Activated CD4-positive, alpha-beta memory T cell treated with anti-CD3 and anti-CD28 coated beads, Interleukin-2, amount 10 ng/mL, durations not matched to agents 7 days and 5 days (primary cell): ENCODE measurements at regions not wholly inside any gene's neighbourhood (a gene's known extent, or its start where the extent isn't known, plus 50 kb on each side); places are given as distances from the start of the nearest gene placed in this dataset.

Source experiments
- CTCF ChIA-PET: fragments of 350-600 bp; sonication (Branson Sonifier 250); formaldehyde crosslinking; loops from one replicate; lab custom pipeline; 2021; ENCODE audit warnings: antibody characterized with exemption, inconsistent platforms; lab: Charles Lee
- POLR2A ChIA-PET: fragments of 350-600 bp; sonication (Branson Sonifier 250); formaldehyde crosslinking; loops from one replicate; lab custom pipeline; 2021; ENCODE audit warnings: antibody characterized with exemption; lab: Charles Lee
- DNase-seq: peaks from one replicate; pipeline ENCODE4 v3.0.0-alpha.2; 2020
- H3K27ac Mint-ChIP-seq: one replicate; pipeline ENCODE4 v1.8.0; 2021; ENCODE audit warnings: mild to moderate bottlenecking, mixed read lengths
- H3K27me3 Mint-ChIP-seq: one replicate; pipeline ENCODE4 v1.8.0; 2021; ENCODE audit warnings: mixed read lengths
- H3K36me3 Mint-ChIP-seq: one replicate; pipeline ENCODE4 v1.8.0; 2021; ENCODE audit warnings: low read depth, mixed read lengths
- H3K4me1 Mint-ChIP-seq: one replicate; pipeline ENCODE4 v1.8.0; 2021; ENCODE audit warnings: mixed read lengths
- H3K4me3 Mint-ChIP-seq: one replicate; pipeline ENCODE4 v1.8.0; 2021; ENCODE audit warnings: mild to moderate bottlenecking, mixed read lengths
- H3K9me3 Mint-ChIP-seq: one replicate; pipeline ENCODE4 v1.8.0; 2021; ENCODE audit warnings: mixed read lengths

GRCh38 chr14:71574976-71575375 lies 357.3 kb upstream of the RGS6 start:
- POLR2A ChIA-PET = no interaction called here
- no peak for DNase-seq
- peaks cover 2% of the 10 kb centered on the region for H3K36me3 Mint-ChIP-seq
- no peaks in the 10 kb centered on the region for H3K9me3 Mint-ChIP-seq
- CTCF ChIA-PET = no interaction called here
- H3K27me3 Mint-ChIP-seq = no peaks in the 10 kb centered on the region
- peaks cover 19% of the 10 kb centered on the region for H3K4me1 Mint-ChIP-seq
- H3K4me3 Mint-ChIP-seq = no peak overlapping the region
- no peak overlapping the region for H3K27ac Mint-ChIP-seq

GRCh38 chr14:71576472-71576871 lies 355.8 kb upstream of the RGS6 start:
- CTCF ChIA-PET = interaction anchor here (0.6 kb wide), 1 partner anchor 472 kb away, joined by 4 read pairs; no protein-coding TSS in a partner anchor
- Mint-ChIP-seq H3K4me1 (peaks cover 19% of the 10 kb centered on the region), H3K9me3 (no peaks in the 10 kb centered on the region), H3K4me3 (no peak overlapping the region), H3K27ac (no peak overlapping the region), H3K36me3 (peaks cover 2% of the 10 kb centered on the region), H3K27me3 (no peaks in the 10 kb centered on the region)
- no peak for DNase-seq
- POLR2A ChIA-PET = no interaction called here

- Mint-ChIP-seq H3K27ac (no peak overlapping the region), H3K36me3 (peaks cover 11% of the 10 kb centered on the region), H3K4me3 (no peak overlapping the region), H3K9me3 (no peaks in the 10 kb centered on the region), H3K27me3 (no peaks in the 10 kb centered on the region), H3K4me1 (peaks cover 11% of the 10 kb centered on the region)
- DNase-seq = no peak
- CTCF ChIA-PET = no interaction called here
- POLR2A ChIA-PET = interaction anchor here (0.9 kb wide), 1 partner anchor 66 kb away, joined by 3 read pairs; no protein-coding TSS in a partner anchor
These were observed 352.9 kb upstream of the RGS6 start for GRCh38 chr14:71579331-71579730.

DNA sequence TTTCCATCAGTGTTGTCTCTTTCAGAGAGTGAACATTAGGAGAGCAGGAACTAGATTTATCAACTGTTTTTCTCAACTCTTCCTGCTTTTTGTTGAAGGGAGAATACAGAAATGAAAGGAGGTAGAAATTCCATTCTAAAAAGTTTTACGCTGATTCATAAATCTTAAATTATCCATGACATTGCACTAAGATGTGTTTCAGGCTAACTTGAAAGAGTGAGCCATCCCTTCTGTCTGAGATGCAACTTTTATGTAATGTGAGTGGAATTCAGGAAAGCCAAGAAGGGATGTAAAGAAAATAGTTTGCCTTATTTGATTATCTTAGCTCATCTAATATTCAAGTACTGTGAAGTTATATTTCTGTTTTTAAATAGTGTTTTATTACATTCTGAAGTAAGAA lies 349.5 kb upstream of the RGS6 start:
- Mint-ChIP-seq H3K9me3 (no peaks in the 10 kb centered on the region), H3K27me3 (no peaks in the 10 kb centered on the region), H3K27ac (no peak overlapping the region), H3K4me3 (no peak overlapping the region), H3K4me1 (no peaks in the 10 kb centered on the region), H3K36me3 (peaks cover 12% of the 10 kb centered on the region)
- CTCF ChIA-PET = no interaction called here
- DNase-seq = no peak
- POLR2A ChIA-PET = no interaction called here

DNA sequence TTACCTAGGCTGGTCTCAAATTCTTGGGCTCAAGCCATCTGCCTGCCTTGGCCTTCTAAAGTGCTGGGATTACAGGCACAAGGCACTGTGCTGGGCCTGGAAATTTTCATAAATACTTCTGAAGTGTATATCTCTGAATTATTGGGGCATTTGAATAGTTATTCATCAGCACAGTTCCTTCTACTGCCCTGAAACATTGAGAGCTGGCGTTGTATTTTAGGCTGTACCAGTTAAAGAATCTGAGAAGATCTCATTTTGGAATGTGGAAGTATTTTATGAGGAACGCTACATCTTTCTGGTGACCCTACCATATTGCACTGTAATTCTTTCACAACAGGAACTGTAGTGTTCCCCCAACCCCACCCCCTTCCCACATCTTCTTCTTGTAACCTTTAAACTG lies 349.0 kb upstream of the RGS6 start:
- no peak overlapping the region for H3K27ac Mint-ChIP-seq
- H3K4me1 Mint-ChIP-seq = no peaks in the 10 kb centered on the region
- ChIA-PET POLR2A (no interaction called here), CTCF (no interaction called here)
- peaks cover 16% of the 10 kb centered on the region for H3K36me3 Mint-ChIP-seq
- H3K27me3 Mint-ChIP-seq = no peaks in the 10 kb centered on the region
- no peak for DNase-seq
- no peaks in the 10 kb centered on the region for H3K9me3 Mint-ChIP-seq
- no peak overlapping the region for H3K4me3 Mint-ChIP-seq

GRCh38 chr14:71583705-71584104 lies 348.5 kb upstream of the RGS6 start:
- Mint-ChIP-seq H3K27ac (no peak overlapping the region), H3K36me3 (peaks cover 20% of the 10 kb centered on the region), H3K9me3 (no peaks in the 10 kb centered on the region), H3K4me3 (no peak overlapping the region), H3K4me1 (peaks cover 1% of the 10 kb centered on the region), H3K27me3 (no peaks in the 10 kb centered on the region)
- DNase-seq = no peak
- POLR2A ChIA-PET = no interaction called here
- CTCF ChIA-PET = no interaction called here

- H3K27me3 Mint-ChIP-seq = no peaks in the 10 kb centered on the region
- ChIA-PET POLR2A (no interaction called here), CTCF (no interaction called here)
- no peak overlapping the region for H3K27ac Mint-ChIP-seq
- no peak for DNase-seq
- H3K9me3 Mint-ChIP-seq = no peaks in the 10 kb centered on the region
- no peak overlapping the region for H3K4me3 Mint-ChIP-seq
- peaks cover 25% of the 10 kb centered on the region for H3K36me3 Mint-ChIP-seq
- H3K4me1 Mint-ChIP-seq = peaks cover 6% of the 10 kb centered on the region
These were observed 346.9 kb upstream of the RGS6 start for GRCh38 chr14:71585361-71585760.

DNA sequence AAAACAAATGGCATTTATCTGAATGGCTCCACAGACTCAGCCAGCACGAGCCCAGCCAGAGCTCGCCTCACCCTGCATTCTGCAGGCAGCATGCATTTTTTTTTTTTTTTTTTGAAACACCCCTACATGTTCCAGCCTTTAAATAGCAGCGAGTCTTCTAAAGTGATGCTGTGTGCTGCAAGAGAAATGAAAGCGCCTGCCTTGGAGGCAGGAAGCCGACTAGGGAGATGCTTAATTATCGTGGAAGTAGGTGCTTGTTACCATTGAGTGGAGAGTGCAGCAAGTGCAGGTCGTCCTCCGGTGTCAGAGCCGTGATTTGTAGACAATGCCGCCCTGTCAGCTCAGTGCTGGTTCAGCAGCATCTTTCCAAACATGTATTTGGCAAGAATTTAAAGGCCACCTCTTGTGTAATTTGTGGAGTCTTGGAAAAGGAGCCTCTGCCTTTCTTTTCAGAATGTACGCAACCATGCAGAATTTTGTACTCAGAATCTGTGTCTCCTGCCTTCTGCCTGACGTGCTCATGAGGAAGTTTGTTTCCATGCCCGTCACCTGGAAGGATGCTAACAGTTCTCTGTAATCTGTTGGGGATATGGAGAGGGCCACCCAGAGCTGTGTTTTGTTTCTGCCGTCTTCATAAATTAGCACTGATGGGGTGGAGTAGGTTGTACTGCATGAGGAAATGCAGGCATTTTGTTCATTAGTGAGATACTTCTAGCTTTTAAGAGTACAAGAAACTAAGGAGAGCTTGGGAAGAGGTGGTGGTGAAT lies 345.9 kb upstream of the RGS6 start:
- ChIA-PET POLR2A (interaction anchor here (0.6 kb wide), 1 partner anchor 27 kb away, joined by 3 read pairs; no protein-coding TSS in a partner anchor), CTCF (interaction anchor here (0.6 kb wide), 1 partner anchor 47 kb away, joined by 3 read pairs; no protein-coding TSS in a partner anchor)
- no peaks in the 10 kb centered on the region for H3K27me3 Mint-ChIP-seq
- H3K27ac Mint-ChIP-seq = no peak overlapping the region
- H3K36me3 Mint-ChIP-seq = peaks cover 25% of the 10 kb centered on the region
- peaks cover 13% of the 10 kb centered on the region for H3K4me1 Mint-ChIP-seq
- no peak overlapping the region for H3K4me3 Mint-ChIP-seq
- DNase-seq = no peak
- no peaks in the 10 kb centered on the region for H3K9me3 Mint-ChIP-seq

- ChIA-PET POLR2A (interaction anchor here (0.6 kb wide), 1 partner anchor 33 kb away, joined by 3 read pairs; no protein-coding TSS in a partner anchor), CTCF (no interaction called here)
- H3K36me3 Mint-ChIP-seq = peaks cover 22% of the 10 kb centered on the region
- no peak for DNase-seq
- H3K4me1 Mint-ChIP-seq = peaks cover 25% of the 10 kb centered on the region
- H3K9me3 Mint-ChIP-seq = no peaks in the 10 kb centered on the region
- no peak overlapping the region for H3K27ac Mint-ChIP-seq
- H3K27me3 Mint-ChIP-seq = no peaks in the 10 kb centered on the region
- H3K4me3 Mint-ChIP-seq = no peak overlapping the region
These were observed 344.2 kb upstream of the RGS6 start for GRCh38 chr14:71588028-71588427.

DNA sequence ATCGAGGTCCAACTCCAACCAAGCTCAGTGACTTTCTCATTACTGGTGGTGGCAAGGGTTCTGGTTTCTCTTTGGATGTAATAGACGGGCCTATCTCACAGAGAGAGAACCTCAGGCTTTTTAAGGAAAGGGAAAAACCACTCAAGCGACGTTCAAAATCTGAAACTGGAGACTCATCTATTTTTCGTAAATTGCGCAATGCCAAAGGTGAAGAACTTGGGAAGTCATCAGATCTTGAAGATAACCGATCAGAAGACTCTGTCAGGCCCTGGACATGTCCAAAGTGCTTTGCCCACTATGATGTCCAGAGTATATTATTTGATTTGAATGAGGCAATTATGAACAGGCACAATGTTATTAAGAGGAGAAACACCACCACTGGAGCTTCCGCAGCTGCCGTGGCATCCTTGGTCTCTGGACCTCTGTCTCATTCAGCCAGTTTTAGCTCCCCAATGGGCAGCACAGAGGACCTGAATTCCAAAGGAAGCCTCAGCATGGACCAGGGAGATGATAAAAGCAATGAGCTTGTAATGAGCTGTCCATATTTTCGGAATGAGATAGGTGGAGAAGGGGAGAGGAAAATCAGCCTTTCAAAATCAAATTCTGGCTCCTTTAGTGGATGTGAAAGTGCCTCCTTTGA lies 343.5 kb upstream of the RGS6 start:
- Mint-ChIP-seq H3K27me3 (no peaks in the 10 kb centered on the region), H3K9me3 (no peaks in the 10 kb centered on the region), H3K36me3 (peaks cover 20% of the 10 kb centered on the region), H3K4me1 (peaks cover 30% of the 10 kb centered on the region), H3K4me3 (no peak overlapping the region), H3K27ac (no peak overlapping the region)
- no peak for DNase-seq
- ChIA-PET POLR2A (no interaction called here), CTCF (no interaction called here)

DNA sequence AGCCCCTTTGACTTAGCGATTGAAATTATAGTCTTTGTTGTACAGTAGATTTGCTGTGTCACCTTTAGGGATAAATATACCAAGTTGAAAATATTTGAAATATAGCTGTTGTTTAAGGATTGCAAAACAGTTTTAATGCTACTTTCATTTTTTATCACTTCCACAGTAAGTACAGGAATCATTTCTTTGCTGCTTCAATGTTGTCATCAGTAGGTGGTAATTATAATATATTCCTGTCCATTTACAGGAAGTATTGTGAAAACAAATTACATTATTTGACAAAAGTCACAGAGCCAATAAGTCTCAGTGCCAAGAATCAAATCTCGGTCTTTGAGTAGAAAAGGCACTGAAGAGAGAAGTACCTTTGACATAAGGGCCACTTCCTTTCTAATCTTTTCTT lies 342.6 kb upstream of the RGS6 start:
- ChIA-PET CTCF (no interaction called here), POLR2A (no interaction called here)
- no peak overlapping the region for H3K4me3 Mint-ChIP-seq
- DNase-seq = no peak
- no peaks in the 10 kb centered on the region for H3K9me3 Mint-ChIP-seq
- H3K27ac Mint-ChIP-seq = no peak overlapping the region
- H3K36me3 Mint-ChIP-seq = peaks cover 16% of the 10 kb centered on the region
- no peaks in the 10 kb centered on the region for H3K27me3 Mint-ChIP-seq
- peaks cover 35% of the 10 kb centered on the region for H3K4me1 Mint-ChIP-seq

DNA sequence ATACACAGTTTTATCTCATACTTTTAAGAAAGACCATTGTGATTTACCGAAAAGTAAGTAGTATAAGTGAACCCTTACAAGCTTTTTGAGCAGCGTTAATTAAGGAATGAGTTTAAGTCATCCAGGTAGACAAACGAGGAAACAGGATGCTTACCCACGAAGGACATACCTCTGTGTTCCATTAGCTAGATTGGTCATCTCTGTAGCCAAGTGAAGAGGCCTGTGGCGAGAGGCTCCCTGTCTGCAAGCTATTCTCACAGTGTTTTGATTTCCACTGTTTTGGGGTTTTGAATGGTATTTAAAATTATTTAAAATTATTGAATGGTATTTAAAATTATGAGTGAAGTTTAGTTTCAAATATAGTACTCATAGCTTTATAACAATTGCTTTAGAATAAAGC lies 342.1 kb upstream of the RGS6 start:
- H3K27me3 Mint-ChIP-seq = no peaks in the 10 kb centered on the region
- H3K4me1 Mint-ChIP-seq = peaks cover 40% of the 10 kb centered on the region
- no peak overlapping the region for H3K27ac Mint-ChIP-seq
- no peak for DNase-seq
- CTCF ChIA-PET = no interaction called here
- H3K4me3 Mint-ChIP-seq = no peak overlapping the region
- H3K9me3 Mint-ChIP-seq = no peaks in the 10 kb centered on the region
- POLR2A ChIA-PET = no interaction called here
- peaks cover 16% of the 10 kb centered on the region for H3K36me3 Mint-ChIP-seq

DNA sequence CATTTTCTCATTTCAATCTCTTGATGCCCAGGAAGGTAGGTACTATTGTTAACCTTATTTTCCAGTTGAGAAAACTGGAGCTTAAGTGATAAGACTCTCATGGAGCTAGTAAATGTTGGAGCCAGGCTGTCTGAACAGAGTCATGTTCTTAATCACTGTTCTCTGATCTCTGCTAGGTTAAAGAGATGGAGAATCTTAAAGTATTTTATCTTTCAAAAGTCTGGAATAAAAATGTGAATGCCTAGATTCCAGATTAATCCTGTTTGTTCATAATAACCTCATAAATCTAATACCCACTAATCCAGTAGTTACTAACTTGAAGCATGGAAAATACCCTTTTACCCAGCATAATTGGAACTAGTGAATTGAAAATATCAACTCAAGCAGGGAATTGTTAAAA lies 341.0 kb upstream of the RGS6 start:
- CTCF ChIA-PET = no interaction called here
- Mint-ChIP-seq H3K27me3 (no peaks in the 10 kb centered on the region), H3K4me1 (peaks cover 48% of the 10 kb centered on the region), H3K36me3 (peaks cover 16% of the 10 kb centered on the region), H3K27ac (no peak overlapping the region), H3K4me3 (no peak overlapping the region), H3K9me3 (no peaks in the 10 kb centered on the region)
- POLR2A ChIA-PET = interaction anchor here (1.1 to 1.4 kb wide), 3 partner anchors 36 to 270 kb away, joined by 3 to 4 read pairs (median 3); no protein-coding TSS in a partner anchor
- no peak for DNase-seq
